GM12878 (cell line): ENCODE measurements at regions not wholly inside any gene's neighbourhood (a gene's known extent, or its start where the extent isn't known, plus 50 kb on each side); places are given as distances from the start of the nearest gene placed in this dataset.

ENCODE experiments used
- ATAC-seq: fragments of 200-7000 bp; cut with Tn5 transposase; 3 replicates; pipeline ENCODE4 v1.9.1; 2020; ENCODE audit warnings: mild to moderate bottlenecking, moderate library complexity
- BruUV-seq: library from RNA; stranded (reverse); fragments of 400-500 nt; replicated peaks from 2 replicates; lab custom pipeline; 2021; lab: Mats Ljungman, UMichigan
- CTCF ChIA-PET: fragments of 300-600 bp; sonication (Branson Sonifier 250); formaldehyde crosslinking; extraction: SDS; loops from one replicate; lab custom pipeline; 2021; ENCODE audit warnings: inconsistent platforms; lab: Yijun Ruan, JAX
- POLR2A ChIA-PET: fragments of 350-600 bp; formaldehyde crosslinking; extraction: SDS; loops from one replicate; lab custom pipeline; 2021; ENCODE audit warnings: inconsistent platforms; lab: Charles Lee
- RAD21 ChIA-PET: fragments of 300-600 bp; sonication (Branson Sonifier 250); formaldehyde crosslinking; loops from one replicate; lab custom pipeline; 2023; ENCODE audit warnings: antibody characterized with exemption; ENCODE audit not compliant: unreplicated experiment; lab: Charles Lee
- SMC1A ChIA-PET: fragments of 300-600 bp; sonication (Branson Sonifier 250); formaldehyde crosslinking; loops from one replicate; lab custom pipeline; 2023; ENCODE audit not compliant: unreplicated experiment, uncharacterized antibody; lab: Charles Lee
- DNase-seq: peaks from one replicate; pipeline ENCODE4 v3.0.0-alpha.2; 2011; ENCODE audit warnings: low read depth, low spot score
- FAIRE-seq: peaks from 3 replicates; lab custom pipeline; 2011; peaks lifted over from hg19 to GRCh38; lab: Jason Lieb, UNC
- H2AFZ ChIP-seq: 2 replicates; pipeline ENCODE4 v1.6.0; 2011; ENCODE audit warnings: low read depth, low read length, control low read depth; ENCODE audit not compliant: control insufficient read depth
- H3K27ac ChIP-seq: 2 replicates; pipeline ENCODE4 v1.5.1; 2011; ENCODE audit warnings: control low read depth; ENCODE audit not compliant: control insufficient read depth, insufficient read depth
- H3K27me3 ChIP-seq, 2 experiments: replicated peaks in 1 of 2; 2 replicates each; pipeline versions ENCODE4 v1.6.0 to v1.6.1; 2011; ENCODE audit warnings: low read length in 1 of 2; ENCODE audit not compliant: control insufficient read depth in 2 of 2, insufficient read depth in 2 of 2
- H3K36me3 ChIP-seq, 2 experiments: 2 replicates each; pipeline ENCODE4 v1.5.1; 2011; ENCODE audit warnings: low read length in 1 of 2; ENCODE audit not compliant: control insufficient read depth in 2 of 2, insufficient read depth in 2 of 2
- H3K4me1 ChIP-seq: 2 replicates; pipeline ENCODE4 v1.6.1; 2011; ENCODE audit warnings: mild to moderate bottlenecking, low read length, moderate library complexity, mixed read lengths; ENCODE audit not compliant: control insufficient read depth, insufficient read depth
- H3K4me2 ChIP-seq: 2 replicates; pipeline ENCODE4 v1.6.0; 2011; ENCODE audit warnings: control low read depth; ENCODE audit not compliant: control insufficient read depth, insufficient read depth
- H3K4me3 ChIP-seq: fragments of 200-600 bp; sonication (generic); 2 replicates; pipeline ENCODE4 v1.5.1; 2016
- H3K79me2 ChIP-seq: 2 replicates; pipeline ENCODE4 v1.6.0; 2011; ENCODE audit warnings: low read length; ENCODE audit not compliant: control insufficient read depth, insufficient read depth
- H3K9ac ChIP-seq: 2 replicates; pipeline ENCODE4 v1.8.0; 2011; ENCODE audit warnings: low read length, control low read depth, mixed read lengths; ENCODE audit not compliant: control insufficient read depth, insufficient read depth
- H3K9me3 ChIP-seq: replicated peaks from 3 replicates; pipeline ENCODE4 v1.5.1; 2011; ENCODE audit warnings: mild to moderate bottlenecking, low read length; ENCODE audit not compliant: control insufficient read depth, insufficient read depth
- H4K20me1 ChIP-seq: 2 replicates; pipeline ENCODE4 v1.6.0; 2011; ENCODE audit not compliant: control insufficient read depth, insufficient read depth
- CHD1 ChIP-seq: IDR thresholded peaks from 2 replicates; pipeline ENCODE4 v1.6.1; 2012; ENCODE audit warnings: low read depth, low read length, improper control_type of control experiment
- ESRRA ChIP-seq: IDR thresholded peaks from 2 replicates; pipeline ENCODE4 v1.6.1; 2012; ENCODE audit warnings: mild to moderate bottlenecking, low read length, improper control_type of control experiment
- FOXK2 ChIP-seq: fragments of 450-650 bp; IDR thresholded peaks from 2 replicates; pipeline ENCODE4 v1.6.1; 2017; ENCODE audit warnings: mild to moderate bottlenecking, moderate library complexity
- KDM1A ChIP-seq: fragments of 200-600 bp; sonication (generic); IDR thresholded peaks from 2 replicates; pipeline ENCODE4 v1.6.1; 2016; ENCODE audit warnings: borderline replicate concordance
- NFYB ChIP-seq: IDR thresholded peaks from 2 replicates; pipeline ENCODE4 v1.6.1; 2011; ENCODE audit warnings: low read depth, mild to moderate bottlenecking, low read length, improper control_type of control experiment, moderate library complexity; ENCODE audit not compliant: insufficient read depth
- PAX8 ChIP-seq: fragments of 450-650 bp; IDR thresholded peaks from 2 replicates; pipeline ENCODE4 v1.6.1; 2017; ENCODE audit warnings: mild to moderate bottlenecking, moderate library complexity
- POLR2AphosphoS5 ChIP-seq: IDR thresholded peaks from 2 replicates; pipeline ENCODE4 v1.6.1; 2011; ENCODE audit warnings: mild to moderate bottlenecking, low read length, inconsistent platforms
- RELA ChIP-seq: fragments of 450-650 bp; IDR thresholded peaks from 2 replicates; pipeline ENCODE4 v1.8.0; 2014; ENCODE audit warnings: borderline replicate concordance; ENCODE audit not compliant: partially characterized antibody
- SMC3 ChIP-seq: IDR thresholded peaks from 2 replicates; pipeline ENCODE4 v1.6.1; 2011; ENCODE audit warnings: low read length, improper control_type of control experiment, borderline replicate concordance
- TAF1 ChIP-seq: IDR thresholded peaks from 2 replicates; pipeline ENCODE4 v1.6.1; 2011; ENCODE audit warnings: mild to moderate bottlenecking, low read depth, low read length, borderline replicate concordance
- WGBS: methylation state at CpG from one replicate; pipeline ENCODE4 v1.1.6; 2016; ENCODE audit warnings: low lambda C conversion rate; ENCODE audit not compliant: insufficient replicate concordance, insufficient coverage; ENCODE audit errors: missing lambda C conversion rate; 5-methylcytosine and 5-hydroxymethylcytosine counted together
- in situ Hi-C: fragments of 300-500 bp; cut with MboI; formaldehyde crosslinking; loops from 9 replicates; pipeline ENCODE4 v1.14.3; 2018; ENCODE audit warnings: mixed read lengths
- intact Hi-C: fragments of 100-400 bp; cut with micrococcal nuclease; formaldehyde crosslinking; loops from one replicate; pipeline ENCODE4 v1.14.2; 2022; ENCODE audit not compliant: unreplicated experiment
- TF ChIP-seq, protein P1 (sequence below): fragments of 450-650 bp; IDR thresholded peaks from 2 replicates; pipeline ENCODE4 v1.6.1; 2017; ENCODE audit warnings: mild to moderate bottlenecking

DNA sequence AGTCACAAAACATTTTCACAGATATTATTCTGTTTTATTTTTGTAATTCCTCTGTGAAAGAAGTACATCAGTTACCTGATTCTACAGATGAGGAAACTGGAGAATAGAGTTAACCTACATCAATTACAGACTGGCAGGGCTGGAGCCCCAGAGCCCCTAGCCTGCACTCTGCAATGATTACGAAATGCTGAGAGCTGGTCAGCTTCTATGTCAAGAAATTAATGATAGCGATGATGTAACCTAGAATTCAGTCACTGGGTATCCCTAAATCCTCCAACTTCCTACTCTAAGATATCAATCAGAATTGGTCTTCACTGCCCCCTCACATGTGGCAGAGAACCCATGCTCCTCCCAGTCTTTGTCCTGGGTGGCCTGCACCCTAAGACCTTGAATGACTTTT, 273.5 kb upstream of the PLET1 start (continued):
- no peak for TF ChIP-seq CHD1
- TF ChIP-seq TAF1: no peak
- TF ChIP-seq, all 136 proteins: peak for 0

DNA sequence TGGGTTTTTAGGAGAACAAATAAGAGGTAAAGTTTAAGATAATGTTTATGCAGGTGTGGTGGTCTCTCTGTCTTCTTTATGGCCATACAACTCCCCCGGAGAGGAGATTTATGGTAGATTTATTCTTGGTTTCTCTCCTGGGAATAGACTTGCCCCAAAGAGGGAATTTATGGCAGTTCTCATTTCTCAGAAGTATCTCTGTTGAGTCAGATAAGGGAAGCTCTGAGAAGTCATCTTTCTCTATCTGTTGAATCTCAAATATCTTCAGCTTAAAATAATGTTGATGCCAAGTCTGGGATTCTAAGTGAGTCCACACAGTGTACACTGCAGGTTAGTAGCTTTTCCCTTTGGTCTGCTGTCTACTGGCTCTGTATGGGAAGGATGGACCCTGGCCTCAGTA, 276.4 kb upstream of the PLET1 start:
- CTCF ChIA-PET: interaction anchor here (0.9 to 1.1 kb wide), 4 partner anchors 10 to 257 kb away, joined by 3 to 5 read pairs (median 4); no protein-coding TSS in a partner anchor
- POLR2A ChIA-PET: no interaction called here
- no TSS peak for BruUV-seq
- H3K4me1 ChIP-seq: no peaks in the 10 kb centered on the region
- RAD21 ChIA-PET: no interaction called here
- no peak for ATAC-seq
- 29% methylated on average over 1 of the region's 1 CpG for WGBS
- H3K9ac ChIP-seq: no peak overlapping the region
- H4K20me1 ChIP-seq: no peaks in the 10 kb centered on the region
- H3K36me3 ChIP-seq: no peaks in the 10 kb centered on the region
- in situ Hi-C loops: no loop called here
- FAIRE-seq: no peak
- H3K4me2 ChIP-seq: no peak overlapping the region
- H2AFZ ChIP-seq: no peak overlapping the region
- no peak overlapping the region for H3K27ac ChIP-seq
- H3K4me3 ChIP-seq: no peak overlapping the region
- H3K27me3 ChIP-seq: peaks cover 0 to 4% of the 10 kb centered on the region in 2 experiments; a peak in 1 of 4 replicates
- no peaks in the 10 kb centered on the region for H3K79me2 ChIP-seq
- SMC1A ChIA-PET: interaction anchor here (1.0 kb wide), 1 partner anchor 14 kb away, joined by 3 read pairs; no protein-coding TSS in a partner anchor
- intact Hi-C loops: no loop called here
- H3K9me3 ChIP-seq: no peaks in the 10 kb centered on the region
- DNase-seq: no peak
- no peak for TF ChIP-seq PAX8
- no peak for TF ChIP-seq NFYB
- no peak for TF ChIP-seq SMC3
- TF ChIP-seq FOXK2: no peak

DNA sequence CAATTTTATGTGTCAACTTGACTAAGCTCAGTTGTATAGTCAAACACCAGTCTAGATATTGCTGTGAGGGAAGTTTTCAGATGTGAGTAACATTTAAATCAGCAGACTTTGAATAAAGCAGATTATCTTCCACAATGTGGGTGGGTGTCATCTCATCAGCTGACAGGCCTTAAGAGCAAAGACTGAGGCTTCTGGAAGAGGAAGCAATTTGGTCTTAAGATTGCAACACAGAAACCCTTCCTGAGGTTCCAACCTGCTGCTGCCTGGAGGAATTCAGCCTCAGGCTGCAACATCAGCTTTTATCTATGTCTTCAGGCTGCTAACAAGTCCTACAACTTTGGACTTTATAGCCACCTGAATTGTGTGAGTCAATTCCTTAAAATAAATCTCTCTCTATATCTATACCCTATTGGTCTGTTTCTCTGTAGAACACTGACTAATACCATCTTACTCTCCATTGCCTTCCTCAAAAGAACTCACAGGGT, 277.2 kb upstream of the PLET1 start:
- Histone ChIP-seq H3K27ac (no peak overlapping the region), H3K79me2 (no peaks in the 10 kb centered on the region), H3K27me3 (peaks cover 0 to 4% of the 10 kb centered on the region in 2 experiments; a peak in 1 of 4 replicates), H3K9ac (no peak overlapping the region), H2AFZ (no peak overlapping the region), H3K36me3 (no peaks in the 10 kb centered on the region), H3K4me3 (no peak overlapping the region), H4K20me1 (no peaks in the 10 kb centered on the region), H3K4me2 (no peak overlapping the region), H3K9me3 (no peaks in the 10 kb centered on the region), H3K4me1 (no peaks in the 10 kb centered on the region)
- TF ChIP-seq, protein P1, sequence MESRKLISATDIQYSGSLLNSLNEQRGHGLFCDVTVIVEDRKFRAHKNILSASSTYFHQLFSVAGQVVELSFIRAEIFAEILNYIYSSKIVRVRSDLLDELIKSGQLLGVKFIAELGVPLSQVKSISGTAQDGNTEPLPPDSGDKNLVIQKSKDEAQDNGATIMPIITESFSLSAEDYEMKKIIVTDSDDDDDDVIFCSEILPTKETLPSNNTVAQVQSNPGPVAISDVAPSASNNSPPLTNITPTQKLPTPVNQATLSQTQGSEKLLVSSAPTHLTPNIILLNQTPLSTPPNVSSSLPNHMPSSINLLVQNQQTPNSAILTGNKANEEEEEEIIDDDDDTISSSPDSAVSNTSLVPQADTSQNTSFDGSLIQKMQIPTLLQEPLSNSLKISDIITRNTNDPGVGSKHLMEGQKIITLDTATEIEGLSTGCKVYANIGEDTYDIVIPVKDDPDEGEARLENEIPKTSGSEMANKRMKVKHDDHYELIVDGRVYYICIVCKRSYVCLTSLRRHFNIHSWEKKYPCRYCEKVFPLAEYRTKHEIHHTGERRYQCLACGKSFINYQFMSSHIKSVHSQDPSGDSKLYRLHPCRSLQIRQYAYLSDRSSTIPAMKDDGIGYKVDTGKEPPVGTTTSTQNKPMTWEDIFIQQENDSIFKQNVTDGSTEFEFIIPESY: no peak
- TF ChIP-seq POLR2AphosphoS5 (no peak), KDM1A (no peak), RELA (no peak), ESRRA (no peak)
- ChIA-PET CTCF (interaction anchor here (1.1 kb wide), 1 partner anchor 17 kb away, joined by 4 read pairs; no protein-coding TSS in a partner anchor), SMC1A (interaction anchor here (1.0 kb wide), 1 partner anchor 17 kb away, joined by 3 read pairs; no protein-coding TSS in a partner anchor), POLR2A (no interaction called here), RAD21 (no interaction called here)
- BruUV-seq: no TSS peak
- intact Hi-C loops: no loop called here
- no peak for ATAC-seq
- DNase-seq: no peak
- in situ Hi-C loops: no loop called here
- no peak for FAIRE-seq
